HK-2 (cell line): ENCODE measurements at regions not wholly inside any gene's neighbourhood (a gene's known extent, or its start where the extent isn't known, plus 50 kb on each side); places are given as distances from the start of the nearest gene placed in this dataset.
A peak's percentile ranks its signal among the peaks of the same experiment; 100 is the strongest.
"Not testable (repeated sequence)": the region's sequence is repeated elsewhere in the genome, so short reads cannot be mapped to it uniquely, and the experiment has no call there.

Source experiments
- DNase-seq: peaks from one replicate; pipeline ENCODE4 v3.0.0-alpha.2; 2018; ENCODE audit not compliant: unreplicated experiment

DNA sequence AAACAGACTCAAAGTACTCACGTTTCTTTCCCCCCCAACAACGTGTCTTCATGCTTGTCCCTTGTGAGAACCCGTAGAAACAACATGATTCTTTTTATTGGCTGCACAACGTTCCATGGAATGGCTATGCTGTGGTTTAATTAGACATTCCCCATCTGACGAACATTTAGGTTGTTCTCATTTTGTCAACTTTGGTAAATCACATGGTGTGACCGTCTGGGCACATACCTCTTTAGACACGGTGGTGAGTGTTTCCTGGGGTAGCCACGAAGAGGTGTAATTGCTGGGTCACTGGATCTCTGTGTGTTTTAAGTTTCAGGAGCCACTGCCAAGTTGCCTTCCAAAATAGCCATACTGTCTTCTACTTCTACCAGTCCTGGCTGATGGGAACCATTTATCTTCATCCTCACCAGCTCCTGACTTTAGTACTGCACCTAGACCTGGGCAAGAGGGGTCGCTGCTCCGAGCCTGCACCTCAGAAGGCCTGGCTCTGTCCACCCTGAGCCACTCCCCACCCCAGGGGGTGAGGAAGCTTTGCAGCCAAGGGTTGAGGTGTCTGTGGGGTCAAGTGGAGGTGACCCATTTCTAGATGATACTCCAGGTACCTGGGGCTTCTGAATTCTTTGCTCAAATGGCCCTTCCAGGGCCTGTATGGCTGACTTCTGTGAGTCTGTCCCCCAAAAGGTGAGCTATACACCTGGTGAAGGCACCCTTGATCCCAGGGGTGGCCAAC lies 84.7 kb downstream of the IRX5 start:
- no peak for DNase-seq

DNA sequence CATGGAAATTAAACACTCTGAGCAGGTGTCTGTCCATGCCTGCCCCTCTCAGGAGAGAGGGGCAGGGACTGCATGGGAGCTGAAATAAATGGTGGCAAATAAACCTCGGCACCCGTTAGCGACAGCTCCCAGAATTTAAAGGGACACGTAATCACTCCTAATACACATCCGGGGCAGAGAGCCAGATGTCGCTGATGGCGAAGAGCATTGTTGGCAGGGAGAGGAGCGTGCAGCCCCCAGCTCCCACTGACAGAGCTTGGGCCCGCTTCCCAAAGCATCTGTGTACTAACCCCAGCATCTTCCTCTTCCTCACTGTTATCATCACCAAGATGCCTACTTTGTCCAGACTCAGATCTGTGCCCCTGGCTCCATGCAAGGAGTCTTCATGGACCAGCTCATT lies 85.8 kb downstream of the IRX5 start:
- DNase-seq = no peak

GRCh38 chr16:55017321-55017720 lies 86.7 kb downstream of the IRX5 start:
- no peak for DNase-seq

DNA sequence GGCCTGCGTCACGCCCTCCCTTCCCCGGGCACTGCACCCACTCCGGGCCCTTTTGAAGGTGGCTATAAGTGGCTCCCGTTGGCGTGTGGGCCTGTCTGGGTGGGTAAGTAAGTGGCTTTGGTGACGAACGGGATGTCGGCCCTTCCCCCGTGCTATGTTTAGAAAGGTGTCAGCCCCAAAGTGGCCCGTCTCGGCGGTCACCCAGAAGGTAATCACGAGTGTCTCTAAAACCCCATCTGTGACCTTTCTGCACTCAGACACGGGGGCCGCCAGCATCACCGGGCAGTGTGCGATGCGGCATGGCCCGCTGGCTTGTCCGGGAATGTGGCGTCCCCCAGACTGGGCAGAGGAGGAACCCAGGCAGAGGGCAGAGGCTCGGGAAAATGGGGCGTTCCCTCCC lies 88.2 kb downstream of the IRX5 start:
- no peak for DNase-seq

DNA sequence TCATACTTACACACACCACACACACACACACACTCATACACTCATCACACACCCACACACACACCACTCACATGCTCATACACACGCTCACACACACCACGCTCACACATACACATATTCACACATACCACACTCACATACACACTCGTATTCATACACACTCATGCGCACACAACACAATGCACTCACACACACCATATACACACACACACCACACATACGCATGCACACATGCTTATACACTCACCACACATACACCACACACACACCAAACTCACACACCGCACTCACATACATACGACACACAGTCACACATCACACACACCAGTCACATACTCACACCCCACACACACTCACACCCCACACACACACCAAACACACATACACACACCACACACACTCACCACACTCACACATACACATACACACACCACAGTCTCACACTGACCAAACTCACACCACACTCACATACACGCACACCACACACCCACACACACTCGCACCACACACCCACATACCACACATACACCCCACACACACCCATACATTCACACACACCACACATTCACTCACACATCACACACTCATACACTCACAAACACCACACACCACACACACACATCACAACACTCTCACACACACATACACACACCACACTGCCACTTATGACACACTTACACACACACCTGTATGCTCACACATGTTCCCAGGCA lies 88.9 kb downstream of the IRX5 start:
- DNase-seq = no peak

- peak; percentile 27 for DNase-seq
Observed at GRCh38 chr16:55021595-55022475, 91.2 kb downstream of the IRX5 start.

DNA sequence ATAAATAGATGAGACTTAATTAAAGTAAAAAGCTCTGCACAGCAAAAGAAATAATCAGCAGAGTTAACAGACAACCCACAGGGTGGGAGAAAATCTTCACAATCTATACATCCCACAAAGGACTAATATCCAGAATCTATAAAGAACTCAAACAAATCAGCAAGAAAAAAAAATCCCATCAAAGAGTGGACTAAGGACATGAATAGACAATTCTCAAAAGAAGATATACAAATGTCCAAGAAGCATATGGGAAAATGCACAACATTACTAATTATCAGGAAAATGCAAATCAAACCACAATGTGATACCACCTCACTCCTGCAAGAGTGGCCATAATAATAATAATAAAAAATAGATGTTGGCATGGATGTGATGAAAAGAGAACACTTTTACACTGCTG lies 96.6 kb downstream of the IRX5 start:
- not testable (repeated sequence) for DNase-seq

GRCh38 chr16:55029509-55029908 lies 98.8 kb downstream of the IRX5 start:
- no peak for DNase-seq

GRCh38 chr16:55030944-55031343 lies 100.3 kb downstream of the IRX5 start:
- DNase-seq = no peak

DNA sequence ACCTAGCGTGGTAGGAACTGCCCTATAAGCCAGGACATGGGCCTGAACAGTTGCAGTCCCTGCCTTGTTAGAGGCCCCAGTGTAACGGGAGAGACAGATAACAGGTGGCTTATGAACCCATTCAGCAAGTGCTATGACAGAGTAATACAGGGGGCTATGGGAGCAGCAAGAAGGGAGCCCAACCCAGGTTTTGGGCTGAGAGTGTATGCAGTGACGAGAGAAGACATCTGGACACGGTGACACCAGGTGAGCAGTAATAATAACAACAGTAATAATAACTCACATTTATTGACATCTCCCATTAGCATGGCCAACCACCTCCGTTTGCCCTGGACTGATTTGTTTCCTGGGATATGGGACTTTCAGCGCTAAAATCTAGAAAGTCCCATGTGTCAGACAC lies 100.8 kb downstream of the IRX5 start:
- no peak for DNase-seq

DNA sequence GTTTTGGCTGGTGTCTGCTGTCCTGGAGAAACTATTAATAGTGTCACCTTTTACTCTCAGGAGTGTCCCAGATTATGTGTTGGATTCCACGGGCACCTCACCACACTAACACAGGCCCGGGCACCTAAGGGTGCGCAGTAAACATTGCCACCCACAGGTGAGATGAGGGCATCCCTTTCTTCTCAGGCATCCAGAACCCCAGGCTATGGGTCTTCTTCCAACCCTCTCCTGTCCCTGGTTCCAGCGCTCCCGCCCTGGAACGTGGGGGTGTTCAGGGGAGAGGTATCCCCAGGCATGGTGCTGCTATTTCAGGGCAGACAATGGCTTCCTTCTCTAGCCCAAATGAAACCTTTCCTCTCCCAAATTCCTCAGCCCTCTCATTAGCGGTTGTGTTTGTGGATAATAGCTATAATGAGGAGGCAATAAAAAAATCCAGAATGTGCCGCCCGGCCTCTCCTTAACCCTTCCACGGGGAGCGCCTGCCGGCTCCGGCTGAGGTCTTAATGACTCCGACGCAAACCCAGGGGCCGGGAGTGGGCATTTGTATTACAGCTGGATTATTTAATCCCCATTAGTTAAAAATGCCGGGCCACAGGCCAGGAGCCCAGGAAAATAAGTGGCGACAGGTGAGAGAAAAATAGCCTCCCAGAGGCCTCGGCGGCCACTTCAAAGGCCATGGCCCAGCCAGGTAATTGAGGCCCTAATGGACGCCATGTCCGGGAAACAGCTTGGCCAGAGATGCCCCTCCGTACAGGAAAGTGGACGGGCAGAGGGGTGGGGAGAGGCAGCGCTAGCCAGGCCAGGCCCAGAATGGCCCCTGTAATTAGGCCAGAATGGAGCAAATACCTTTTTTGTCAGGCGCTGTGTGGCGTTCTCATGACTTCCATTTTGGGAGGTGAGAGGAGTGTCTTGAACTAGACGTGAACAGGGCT lies 102.8 kb downstream of the IRX5 start:
- no peak for DNase-seq

GRCh38 chr16:55035029-55035428 lies 104.4 kb downstream of the IRX5 start:
- peak; percentile 24 for DNase-seq

DNA sequence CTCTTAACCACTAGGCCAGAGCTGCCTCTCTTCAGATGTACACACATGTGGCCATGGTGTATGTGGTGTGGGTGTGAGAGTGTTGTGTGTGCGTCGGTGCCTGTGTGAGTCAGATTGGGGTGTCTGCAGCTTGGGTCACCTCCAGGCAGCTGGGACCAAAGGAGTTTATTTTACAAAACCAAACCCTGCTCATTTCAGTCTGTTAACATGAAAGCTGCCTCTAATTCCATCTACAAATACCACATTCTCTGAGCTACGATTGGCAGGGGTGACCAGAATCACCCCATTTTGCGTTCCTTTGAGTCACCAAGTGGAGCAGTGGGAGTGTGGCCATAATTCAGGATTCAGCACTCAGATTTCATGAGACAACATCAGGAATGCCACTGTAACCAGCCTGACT lies 105.3 kb downstream of the IRX5 start:
- no peak for DNase-seq

GRCh38 chr16:55036371-55036821 lies 105.7 kb downstream of the IRX5 start:
- DNase-seq = no peak

- DNase-seq = no peak
Observed at GRCh38 chr16:55037046-55037445, 106.4 kb downstream of the IRX5 start.

DNA sequence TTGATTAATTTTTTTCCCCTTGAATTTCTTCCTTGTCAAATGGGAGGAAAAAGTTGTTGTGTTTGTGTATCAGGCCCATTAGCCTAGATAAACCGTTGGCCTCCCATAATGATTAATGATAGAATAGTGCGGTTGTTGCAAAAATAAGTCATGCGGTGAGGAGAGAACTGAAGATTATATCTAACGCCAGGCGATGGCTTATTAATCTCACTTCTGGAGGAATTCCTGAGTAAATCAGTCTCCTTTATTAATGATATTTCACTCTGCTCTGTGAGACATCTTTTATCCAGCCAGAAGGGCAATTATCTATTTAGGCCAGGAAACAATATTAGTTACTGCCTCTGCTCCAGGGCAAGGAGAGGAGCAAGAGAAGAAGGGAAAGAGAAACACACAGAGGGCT lies 107.3 kb downstream of the IRX5 start:
- no peak for DNase-seq

GRCh38 chr16:55039042-55039441 lies 108.4 kb downstream of the IRX5 start:
- no peak for DNase-seq

GRCh38 chr16:55039511-55039910 lies 108.8 kb downstream of the IRX5 start:
- DNase-seq = no peak

DNA sequence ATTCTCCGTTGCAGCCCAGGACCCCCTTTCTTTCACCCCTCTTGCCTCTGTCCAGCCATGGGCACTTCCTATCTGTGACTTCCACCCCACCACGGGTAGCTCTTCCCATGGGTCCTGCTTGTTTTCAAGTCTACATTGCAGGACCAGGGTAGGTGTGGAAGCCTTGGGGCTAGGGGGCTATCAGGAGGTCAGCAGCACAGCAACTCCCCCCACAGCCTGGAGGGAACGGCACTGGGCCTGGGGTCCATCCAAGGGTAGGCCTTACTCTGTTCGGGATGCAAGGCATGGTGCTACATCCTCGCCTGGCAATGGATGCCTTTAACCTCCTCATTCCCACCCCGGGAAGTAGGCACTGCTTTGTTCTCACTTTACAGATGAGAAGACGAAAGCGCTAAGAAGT lies 109.3 kb downstream of the IRX5 start:
- no peak for DNase-seq

DNA sequence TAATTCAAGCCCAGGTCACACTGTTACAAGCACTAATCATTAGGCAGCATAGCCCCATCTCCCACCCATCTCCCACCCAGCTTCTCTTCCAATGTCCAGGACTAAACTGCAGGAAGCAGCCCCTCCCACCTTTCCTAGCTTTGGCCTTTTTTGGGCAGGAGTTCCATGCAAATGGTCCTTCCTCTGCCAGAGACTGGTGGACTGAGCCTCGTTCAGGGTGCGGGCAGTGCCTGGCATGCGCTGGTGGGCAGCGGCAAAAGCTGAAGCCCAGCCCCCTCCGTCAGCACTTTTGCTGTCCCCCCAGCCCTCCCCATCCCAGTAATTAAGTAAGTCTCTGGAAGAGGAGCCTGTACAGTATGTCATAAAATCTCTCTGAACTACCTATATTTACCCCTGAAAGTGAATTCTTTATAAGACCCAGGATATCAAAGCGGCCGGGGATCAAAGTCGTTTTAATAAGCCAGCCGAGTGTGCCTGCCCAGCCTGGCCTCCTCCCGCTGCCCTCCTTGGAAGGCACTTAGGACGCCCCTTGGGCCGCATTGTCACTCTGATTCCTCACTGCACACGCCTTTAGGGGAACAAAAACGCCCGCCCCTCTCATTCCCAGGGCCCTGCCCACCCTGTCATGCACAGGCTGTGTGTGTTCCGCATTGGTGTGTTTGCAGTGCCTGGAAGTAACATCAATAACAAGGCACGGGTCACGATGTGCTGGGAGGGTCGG lies 109.9 kb downstream of the IRX5 start:
- no peak for DNase-seq
